ENCODE measurements at regions not wholly inside any gene's neighbourhood (a gene's known extent, or its start where the extent isn't known, plus 50 kb on each side); places are given as distances from the start of the nearest gene placed in this dataset.

DNA sequence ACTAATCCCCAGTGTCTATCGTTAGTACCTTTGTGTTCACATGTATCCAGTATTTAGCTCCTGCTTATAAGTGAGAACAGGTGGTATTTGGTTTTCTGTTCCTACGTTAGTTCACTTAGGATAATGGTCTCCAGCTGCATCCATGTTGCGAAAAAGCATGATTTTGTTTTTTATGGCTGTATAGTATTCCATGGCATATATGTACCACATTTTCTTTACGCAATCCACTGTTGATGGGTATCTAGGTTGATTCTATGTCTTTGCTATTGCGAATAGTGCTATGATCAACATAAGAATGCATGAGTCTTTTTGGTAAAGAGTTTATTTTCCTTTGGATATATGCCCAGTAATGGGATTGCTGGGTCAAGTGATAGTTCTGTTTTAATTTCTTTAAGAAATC lies 59.1 kb downstream of the CH25H start:
- TF ChIP-seq, protein P1, sequence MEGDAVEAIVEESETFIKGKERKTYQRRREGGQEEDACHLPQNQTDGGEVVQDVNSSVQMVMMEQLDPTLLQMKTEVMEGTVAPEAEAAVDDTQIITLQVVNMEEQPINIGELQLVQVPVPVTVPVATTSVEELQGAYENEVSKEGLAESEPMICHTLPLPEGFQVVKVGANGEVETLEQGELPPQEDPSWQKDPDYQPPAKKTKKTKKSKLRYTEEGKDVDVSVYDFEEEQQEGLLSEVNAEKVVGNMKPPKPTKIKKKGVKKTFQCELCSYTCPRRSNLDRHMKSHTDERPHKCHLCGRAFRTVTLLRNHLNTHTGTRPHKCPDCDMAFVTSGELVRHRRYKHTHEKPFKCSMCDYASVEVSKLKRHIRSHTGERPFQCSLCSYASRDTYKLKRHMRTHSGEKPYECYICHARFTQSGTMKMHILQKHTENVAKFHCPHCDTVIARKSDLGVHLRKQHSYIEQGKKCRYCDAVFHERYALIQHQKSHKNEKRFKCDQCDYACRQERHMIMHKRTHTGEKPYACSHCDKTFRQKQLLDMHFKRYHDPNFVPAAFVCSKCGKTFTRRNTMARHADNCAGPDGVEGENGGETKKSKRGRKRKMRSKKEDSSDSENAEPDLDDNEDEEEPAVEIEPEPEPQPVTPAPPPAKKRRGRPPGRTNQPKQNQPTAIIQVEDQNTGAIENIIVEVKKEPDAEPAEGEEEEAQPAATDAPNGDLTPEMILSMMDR (IDR thresholded peaks at IDR 0.05; ENCODE audit: extremely low read depth in 1 of 2, insufficient read depth in 1 of 2, low read depth in 1 of 2, low read length in 2 of 2): no peak
- TF ChIP-seq POLR2AphosphoS5 (IDR thresholded peaks at IDR 0.05; ENCODE audit: insufficient read depth, low read depth, low read length) (no peak), FOS (IDR thresholded peaks at IDR 0.05; ENCODE audit: borderline replicate concordance, insufficient read depth, low read length) (no peak), EZH2 (IDR thresholded peaks at IDR 0.05; ENCODE audit: borderline replicate concordance, low read depth, low read length, severe bottlenecking) (no peak), GATA2 (IDR thresholded peaks at IDR 0.05; ENCODE audit: insufficient read depth, insufficient read length, low read depth, low read length) (no peak), MYC (IDR thresholded peaks at IDR 0.05; ENCODE audit: low read depth, low read length) (no peak), POLR2A (IDR thresholded peaks at IDR 0.05; ENCODE audit: low read depth, low read length) (no peak)
